NCI-H345 treated with DMSO at 0.1 percent for 48 hours (cell line): ENCODE measurements at regions not wholly inside any gene's neighbourhood (a gene's known extent, or its start where the extent isn't known, plus 50 kb on each side); places are given as distances from the start of the nearest gene placed in this dataset.

Experiments used
- DNase-seq: peaks from one replicate; lab custom pipeline; 2025; ENCODE audit not compliant: unreplicated experiment; lab: John Stamatoyannopoulos, UW

DNA sequence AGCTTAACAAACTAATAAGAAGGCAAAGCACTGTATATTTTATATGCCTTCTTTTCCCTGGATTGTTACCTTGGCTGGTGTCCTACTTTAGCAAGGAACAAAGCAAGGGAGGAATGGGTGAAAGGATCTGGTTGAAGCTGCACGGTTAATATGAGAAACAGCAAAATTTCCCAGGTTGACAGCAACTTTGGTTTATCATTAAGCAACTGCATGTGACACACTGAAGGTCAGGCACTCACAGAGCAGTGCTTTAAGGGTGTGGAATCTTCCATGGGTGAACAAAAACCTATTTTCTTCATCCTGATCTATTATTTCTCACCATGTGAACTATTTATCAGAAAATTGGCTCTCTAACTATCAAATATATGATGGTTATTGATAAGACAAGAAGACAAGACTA is 109.0 kb upstream of the ATP10B start:
- no peak for DNase-seq

DNA sequence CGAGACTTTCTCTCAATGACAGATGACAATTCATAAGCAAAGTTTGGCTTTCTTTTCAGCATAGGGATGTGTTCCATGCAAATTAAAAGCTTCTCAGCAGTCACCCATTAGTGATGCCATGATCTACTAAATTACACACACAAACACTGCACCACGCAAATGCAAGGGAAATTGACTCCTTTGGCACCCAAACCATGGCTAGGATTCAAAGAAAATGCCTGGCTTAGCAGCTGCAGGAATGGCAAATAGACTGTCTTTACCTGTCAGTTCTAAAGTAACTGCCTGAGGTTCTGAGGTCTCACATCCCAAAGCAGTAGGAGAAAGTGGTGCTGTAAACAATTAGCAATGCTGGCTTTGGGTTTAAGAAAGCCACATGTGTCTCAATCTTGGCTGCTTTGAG is 108.6 kb upstream of the ATP10B start:
- no peak for DNase-seq

DNA sequence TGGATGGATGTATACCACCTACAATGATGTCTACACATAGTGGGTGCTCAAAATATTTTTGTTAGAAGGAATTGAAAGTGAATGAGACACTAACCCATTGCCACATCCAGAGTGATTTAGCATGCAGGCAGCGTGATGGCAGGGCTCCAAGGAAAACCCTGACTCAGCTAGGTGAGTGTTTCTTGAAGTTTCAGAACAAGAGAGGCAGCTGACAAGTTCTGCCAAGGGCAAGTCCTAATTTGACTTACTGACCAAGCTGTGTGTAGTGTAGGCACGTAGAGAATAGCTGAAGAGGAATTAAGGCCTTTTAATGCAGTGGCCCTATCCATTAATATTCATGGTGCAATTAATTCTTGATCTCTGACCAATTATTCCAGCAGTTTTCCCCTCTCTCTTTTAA is 107.8 kb upstream of the ATP10B start:
- no peak for DNase-seq

- DNase-seq = no peak
Measured at GRCh38 chr5:160957312-160957861, 105.4 kb upstream of the ATP10B start.

GRCh38 chr5:160956051-160956450 is 104.0 kb upstream of the ATP10B start:
- DNase-seq = no peak

DNA sequence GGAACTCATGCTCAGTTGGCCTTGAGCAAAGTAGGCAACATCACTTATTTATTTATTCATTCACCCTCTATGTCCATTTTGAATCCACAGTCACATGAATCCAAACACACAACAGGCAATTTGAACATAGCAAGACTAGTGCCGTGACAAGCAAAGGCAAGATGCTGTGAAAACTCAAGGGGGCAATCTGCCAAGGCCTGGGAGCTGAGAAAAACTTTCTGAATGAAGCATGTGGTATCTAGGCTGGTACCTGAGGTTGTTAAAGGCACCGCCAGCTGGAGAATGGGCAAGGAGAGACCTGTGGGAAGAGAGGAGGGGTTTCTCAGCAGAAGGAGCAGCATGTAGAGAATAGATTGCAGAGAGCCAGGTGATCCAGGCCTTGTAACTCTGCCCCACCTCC is 98.3 kb upstream of the ATP10B start:
- DNase-seq = no peak

DNA sequence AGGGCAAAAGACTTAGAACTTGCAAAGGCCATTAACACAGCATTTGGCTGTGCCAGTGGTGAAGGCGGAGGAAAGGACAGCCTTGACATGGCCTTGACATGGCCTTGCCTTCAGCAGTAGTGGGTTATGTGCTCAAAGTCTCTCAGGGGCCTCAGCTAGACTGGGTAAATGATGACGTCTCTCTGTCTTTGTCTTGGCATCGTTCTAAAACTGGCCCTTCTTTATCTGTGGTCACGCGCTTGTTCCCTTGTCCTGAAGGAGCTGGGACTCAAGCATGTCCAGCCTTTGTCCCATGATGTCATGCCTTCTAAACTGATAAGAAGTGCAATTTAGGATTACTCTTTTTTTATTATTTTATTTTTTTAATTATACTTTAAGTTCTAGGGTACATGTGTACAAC is 88.7 kb upstream of the ATP10B start:
- DNase-seq = no peak

- peak; percentile 6 for DNase-seq
Measured at GRCh38 chr5:160938532-160938931, 86.5 kb upstream of the ATP10B start.

DNA sequence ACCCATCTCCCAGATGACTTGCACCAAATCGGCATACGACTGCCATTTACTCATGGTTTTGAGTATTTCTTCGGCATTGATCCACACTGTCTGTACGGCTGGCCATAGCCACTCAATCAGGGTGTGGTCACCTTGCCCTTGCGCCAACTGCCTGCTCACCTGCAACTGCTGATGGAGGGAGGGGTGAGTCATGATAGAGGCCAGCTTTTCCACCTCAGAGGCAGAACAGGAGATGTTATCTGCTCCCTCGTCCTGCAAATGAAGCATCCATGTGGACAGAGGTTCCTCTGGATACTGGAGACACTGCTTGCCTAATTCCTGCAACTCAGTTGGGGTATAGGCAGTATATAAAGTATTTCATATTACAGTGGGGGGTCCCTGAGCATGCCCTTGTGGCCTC is 85.6 kb upstream of the ATP10B start:
- no peak for DNase-seq

- DNase-seq = no peak
Measured at GRCh38 chr5:160935776-160936175, 83.8 kb upstream of the ATP10B start.

DNA sequence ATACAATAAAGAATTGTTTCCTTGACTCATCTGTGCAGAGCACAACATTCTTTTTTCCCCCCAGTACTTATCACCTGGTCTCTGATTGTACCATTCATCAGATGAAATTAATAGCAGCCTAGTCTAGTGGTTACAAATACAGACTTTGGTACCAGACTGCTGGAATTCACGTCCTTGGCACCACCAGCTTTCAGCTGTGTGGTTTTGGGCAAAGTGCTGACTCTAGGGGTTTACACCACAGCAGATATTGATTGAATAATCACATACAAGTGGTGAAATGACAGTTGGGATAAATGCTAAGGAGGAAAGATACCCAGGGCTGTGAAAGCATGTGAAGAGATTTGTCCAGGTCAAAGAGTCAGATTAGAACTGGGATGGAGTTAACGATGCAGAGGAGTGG is 79.3 kb upstream of the ATP10B start:
- DNase-seq = no peak

DNA sequence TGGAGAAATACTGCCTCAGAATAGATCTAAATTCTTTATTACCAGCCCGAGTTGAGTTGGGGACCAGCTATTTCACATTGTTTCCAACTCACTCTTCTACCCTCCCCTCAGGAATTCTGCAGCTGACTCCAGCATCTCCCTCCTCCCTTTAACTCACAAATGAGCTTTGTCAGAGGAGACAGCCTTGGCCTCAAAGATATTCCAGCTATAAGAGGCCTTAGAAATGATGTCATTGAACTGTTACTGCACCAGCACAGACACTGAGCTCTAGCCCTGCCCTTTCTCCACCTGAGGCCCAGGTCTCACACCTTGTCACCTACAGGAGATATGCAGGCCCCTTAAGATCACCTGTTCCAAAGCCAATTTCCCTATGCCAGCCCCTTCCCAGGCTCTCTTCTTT is 78.4 kb upstream of the ATP10B start:
- no peak for DNase-seq

GRCh38 chr5:160929906-160930305 is 77.9 kb upstream of the ATP10B start:
- no peak for DNase-seq

DNA sequence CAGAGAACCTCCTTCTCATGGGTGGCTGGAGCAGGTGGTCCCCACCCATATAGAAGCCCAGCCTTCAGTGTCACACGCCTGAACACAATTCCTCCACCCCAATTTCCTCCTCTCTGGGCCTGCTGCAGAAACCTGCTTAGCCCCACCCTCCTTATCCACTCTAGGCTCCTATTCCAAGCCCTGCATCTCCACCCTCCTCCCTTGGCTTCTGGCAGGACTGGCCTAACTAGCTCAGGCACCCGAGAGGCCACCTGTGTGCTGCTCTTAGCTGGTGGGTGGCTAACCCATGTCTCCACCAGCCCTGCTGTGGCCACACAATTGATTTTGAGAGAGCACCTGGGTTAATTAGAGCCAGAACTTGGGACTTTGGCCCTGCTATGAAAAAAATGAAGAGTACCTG is 77.3 kb upstream of the ATP10B start:
- no peak for DNase-seq

GRCh38 chr5:160926428-160926827 is 74.4 kb upstream of the ATP10B start:
- peak; percentile 78 for DNase-seq

GRCh38 chr5:160925281-160925680 is 73.3 kb upstream of the ATP10B start:
- no peak for DNase-seq

- DNase-seq = no peak
Measured at GRCh38 chr5:160923936-160924710, 72.1 kb upstream of the ATP10B start.

DNA sequence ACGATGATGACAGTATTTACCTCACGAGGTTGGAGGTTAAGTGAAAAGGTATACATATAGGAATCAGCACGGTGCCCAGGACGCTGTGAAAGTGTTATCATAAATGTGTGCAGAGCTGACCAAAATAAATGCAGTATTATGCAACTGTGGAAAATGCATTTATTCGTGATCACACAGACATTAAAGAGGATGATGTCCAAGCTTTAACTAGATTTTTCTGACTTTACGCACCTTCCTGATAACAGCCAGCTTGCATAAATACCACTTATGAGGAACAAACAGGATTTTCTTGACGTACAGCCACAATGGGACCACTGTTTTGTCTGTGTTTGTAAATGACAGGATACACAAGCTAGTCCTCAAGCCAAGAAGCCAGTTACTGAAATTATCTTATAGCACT is 71.4 kb upstream of the ATP10B start:
- no peak for DNase-seq

- no peak for DNase-seq
Measured at GRCh38 chr5:160922311-160922710, 70.3 kb upstream of the ATP10B start.

GRCh38 chr5:160921423-160922285 is 69.6 kb upstream of the ATP10B start:
- DNase-seq = no peak

DNA sequence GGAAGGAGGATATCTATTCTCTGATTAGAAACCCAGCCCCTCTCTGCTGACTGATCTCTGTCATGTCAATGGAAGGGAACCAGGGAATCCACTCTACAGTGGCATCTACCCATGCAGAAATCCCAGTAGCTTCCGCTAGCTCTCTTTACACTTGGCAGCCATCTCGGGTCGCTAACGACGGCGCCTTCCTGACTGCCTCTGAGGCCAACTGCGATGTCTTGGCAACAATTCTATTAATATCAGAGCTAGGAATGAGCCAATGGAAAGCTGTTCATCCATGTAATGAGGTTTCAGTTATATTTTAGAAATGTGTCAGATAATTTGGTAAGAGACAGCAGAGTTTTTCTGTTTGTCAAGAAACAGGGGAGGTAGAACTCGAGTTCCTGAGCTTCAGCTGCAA is 67.6 kb upstream of the ATP10B start:
- no peak for DNase-seq

GRCh38 chr5:160918386-160918785 is 66.4 kb upstream of the ATP10B start:
- DNase-seq = no peak
